BJ (cell line): ENCODE measurements at regions not wholly inside any gene's neighbourhood (a gene's known extent, or its start where the extent isn't known, plus 50 kb on each side); places are given as distances from the start of the nearest gene placed in this dataset.

Experiments
- CTCF ChIA-PET: fragments of 350-600 bp; formaldehyde crosslinking; extraction: SDS; loops from one replicate; lab custom pipeline; 2021; ENCODE audit warnings: antibody characterized with exemption, inconsistent platforms; lab: Yijun Ruan, JAX
- POLR2A ChIA-PET: fragments of 300-600 bp; sonication (Branson Sonifier 250); formaldehyde crosslinking; extraction: SDS; loops from one replicate; lab custom pipeline; 2021; ENCODE audit warnings: antibody characterized with exemption; lab: Charles Lee
- DNase-seq: peaks from one replicate; pipeline ENCODE4 v3.0.0-alpha.2; 2011; ENCODE audit warnings: low read depth
- H3K27me3 ChIP-seq: 2 replicates; pipeline ENCODE4 v1.6.0; 2011; ENCODE audit warnings: low read length; ENCODE audit not compliant: control insufficient read depth, insufficient read depth
- H3K36me3 ChIP-seq: 2 replicates; pipeline ENCODE4 v1.5.1; 2011; ENCODE audit warnings: low read length; ENCODE audit not compliant: control insufficient read depth, insufficient read depth
- H3K4me3 ChIP-seq: 2 replicates; pipeline ENCODE4 v1.5.1; 2011; ENCODE audit warnings: low read depth, mild to moderate bottlenecking, control low read depth, low read length
- TF ChIP-seq, protein P1 (sequence below): IDR thresholded peaks from 2 replicates; pipeline ENCODE4 v1.5.1; 2011; ENCODE audit warnings: low read depth, mild to moderate bottlenecking, control low read depth, inconsistent platforms, low read length, moderate library complexity; ENCODE audit not compliant: insufficient read depth

GRCh38 chr2:34729845-34730244 is 1130.7 kb upstream of the FAM98A start:
- ChIA-PET CTCF (no interaction called here), POLR2A (no interaction called here)
- TF ChIP-seq, protein P1, sequence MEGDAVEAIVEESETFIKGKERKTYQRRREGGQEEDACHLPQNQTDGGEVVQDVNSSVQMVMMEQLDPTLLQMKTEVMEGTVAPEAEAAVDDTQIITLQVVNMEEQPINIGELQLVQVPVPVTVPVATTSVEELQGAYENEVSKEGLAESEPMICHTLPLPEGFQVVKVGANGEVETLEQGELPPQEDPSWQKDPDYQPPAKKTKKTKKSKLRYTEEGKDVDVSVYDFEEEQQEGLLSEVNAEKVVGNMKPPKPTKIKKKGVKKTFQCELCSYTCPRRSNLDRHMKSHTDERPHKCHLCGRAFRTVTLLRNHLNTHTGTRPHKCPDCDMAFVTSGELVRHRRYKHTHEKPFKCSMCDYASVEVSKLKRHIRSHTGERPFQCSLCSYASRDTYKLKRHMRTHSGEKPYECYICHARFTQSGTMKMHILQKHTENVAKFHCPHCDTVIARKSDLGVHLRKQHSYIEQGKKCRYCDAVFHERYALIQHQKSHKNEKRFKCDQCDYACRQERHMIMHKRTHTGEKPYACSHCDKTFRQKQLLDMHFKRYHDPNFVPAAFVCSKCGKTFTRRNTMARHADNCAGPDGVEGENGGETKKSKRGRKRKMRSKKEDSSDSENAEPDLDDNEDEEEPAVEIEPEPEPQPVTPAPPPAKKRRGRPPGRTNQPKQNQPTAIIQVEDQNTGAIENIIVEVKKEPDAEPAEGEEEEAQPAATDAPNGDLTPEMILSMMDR = no peak
- H3K4me3 ChIP-seq = no peak overlapping the region
- no peaks in the 10 kb centered on the region for H3K27me3 ChIP-seq
- no peak for DNase-seq
- no peaks in the 10 kb centered on the region for H3K36me3 ChIP-seq

GRCh38 chr2:34724107-34724506 is 1125.0 kb upstream of the FAM98A start:
- Histone ChIP-seq H3K27me3 (no peaks in the 10 kb centered on the region), H3K36me3 (no peaks in the 10 kb centered on the region), H3K4me3 (no peak overlapping the region)
- TF ChIP-seq, protein P1 = no peak
- POLR2A ChIA-PET = no interaction called here
- DNase-seq = no peak
- CTCF ChIA-PET = no interaction called here

DNA sequence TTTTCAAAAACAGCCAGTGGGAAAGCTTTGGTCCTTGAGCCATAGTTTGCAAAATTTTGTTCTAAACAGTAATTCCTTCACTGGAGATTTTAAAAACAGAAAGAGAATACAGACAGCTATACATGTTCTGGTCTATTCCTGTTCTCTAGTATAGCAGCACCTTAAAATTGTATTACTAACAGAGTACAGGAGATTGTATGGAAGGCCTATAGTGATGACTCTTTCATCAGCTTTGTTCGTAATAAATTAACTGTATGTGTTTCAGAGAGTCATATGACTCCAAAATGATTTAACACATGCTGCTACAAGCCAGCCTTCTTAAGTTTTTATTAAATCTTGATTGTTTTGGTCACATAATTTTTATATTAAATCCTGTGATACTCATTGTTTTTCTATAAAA is 1124.6 kb upstream of the FAM98A start:
- no peaks in the 10 kb centered on the region for H3K27me3 ChIP-seq
- TF ChIP-seq, protein P1 = no peak
- ChIA-PET CTCF (no interaction called here), POLR2A (no interaction called here)
- DNase-seq = no peak
- H3K4me3 ChIP-seq = no peak overlapping the region
- no peaks in the 10 kb centered on the region for H3K36me3 ChIP-seq

DNA sequence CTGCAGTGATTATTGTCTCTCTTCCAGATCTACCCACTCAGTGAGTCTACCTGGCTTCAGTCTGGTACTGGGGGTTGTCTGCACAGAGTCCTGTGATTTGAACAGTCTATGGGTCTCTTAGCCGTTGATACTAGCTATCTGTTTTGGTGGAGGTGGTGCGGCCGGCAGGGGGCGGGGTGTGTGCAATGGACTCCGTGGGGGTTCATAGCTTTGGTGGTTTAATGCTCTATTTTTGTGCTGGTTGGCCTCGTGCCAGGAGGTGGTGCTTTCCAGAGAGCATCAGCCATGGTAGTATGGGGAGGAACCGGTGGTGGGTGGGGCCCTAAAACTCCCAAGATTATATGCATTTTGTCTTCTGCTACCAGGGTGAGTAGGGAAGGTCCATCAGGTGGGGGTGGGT is 1120.1 kb upstream of the FAM98A start:
- no peak for DNase-seq
- Histone ChIP-seq H3K4me3 (no peak overlapping the region), H3K36me3 (no peaks in the 10 kb centered on the region), H3K27me3 (no peaks in the 10 kb centered on the region)
- ChIA-PET POLR2A (no interaction called here), CTCF (no interaction called here)
- TF ChIP-seq, protein P1 = no peak

GRCh38 chr2:34705551-34706247 is 1106.6 kb upstream of the FAM98A start:
- ChIA-PET CTCF (no interaction called here), POLR2A (no interaction called here)
- Histone ChIP-seq H3K27me3 (no peaks in the 10 kb centered on the region), H3K36me3 (no peaks in the 10 kb centered on the region), H3K4me3 (no peak overlapping the region)
- no peak for DNase-seq
- TF ChIP-seq, protein P1 = no peak
